GM10248 (cell line): ENCODE measurements at regions not wholly inside any gene's neighbourhood (a gene's known extent, or its start where the extent isn't known, plus 50 kb on each side); places are given as distances from the start of the nearest gene placed in this dataset.

Source experiments
- CTCF ChIA-PET: fragments of 300-600 bp; sonication (Branson Sonifier 250); formaldehyde crosslinking; extraction: SDS; loops from one replicate; lab custom pipeline; 2021; ENCODE audit warnings: antibody characterized with exemption; lab: Yijun Ruan, JAX
- POLR2A ChIA-PET: fragments of 350-650 bp; sonication (Branson Sonifier 250); formaldehyde crosslinking; extraction: SDS; loops from one replicate; lab custom pipeline; 2020; ENCODE audit warnings: antibody characterized with exemption; lab: Yijun Ruan, JAX
- DNase-seq: peaks from one replicate; pipeline ENCODE4 v3.0.0; 2012; ENCODE audit errors: extremely low spot score
- CTCF ChIP-seq: IDR thresholded peaks from 2 replicates; pipeline ENCODE4 v1.5.1; 2012; ENCODE audit warnings: mild to moderate bottlenecking, low read depth; ENCODE audit errors: extremely low read depth, missing control alignments, control extremely low read depth

GRCh38 chr16:62586128-62586862 lies 550.1 kb upstream of the CDH8 start:
- TF ChIP-seq CTCF, result no peak
- POLR2A ChIA-PET, result no interaction called here

GRCh38 chr16:62585041-62585545 lies 548.9 kb upstream of the CDH8 start:
- CTCF ChIA-PET, result interaction anchor here (1.2 to 2.5 kb wide), 2 partner anchors 9 kb away, joined by 5 to 8 read pairs; no protein-coding TSS in a partner anchor
- POLR2A ChIA-PET, result no interaction called here
- no peak for TF ChIP-seq CTCF
- DNase-seq, result no peak

More at GRCh38 chr16:62586128-62586862, 550.1 kb upstream of the CDH8 start:
- no peak for DNase-seq
- CTCF ChIA-PET, result interaction anchor here (1.5 to 2.5 kb wide), 2 partner anchors 11 to 21 kb away, joined by 3 to 8 read pairs; no protein-coding TSS in a partner anchor

- DNase-seq, result no peak
- POLR2A ChIA-PET, result no interaction called here
- no peak for TF ChIP-seq CTCF
- CTCF ChIA-PET, result interaction anchor here (2.5 kb wide), 1 partner anchor 8 kb away, joined by 8 read pairs; no protein-coding TSS in a partner anchor
Measured at GRCh38 chr16:62583414-62583813, 547.2 kb upstream of the CDH8 start.

- DNase-seq, result no peak
- ChIA-PET POLR2A (no interaction called here), CTCF (no interaction called here)
- no peak for TF ChIP-seq CTCF
Measured at GRCh38 chr16:62573466-62573865, 537.2 kb upstream of the CDH8 start.

GRCh38 chr16:62568926-62569325 lies 532.7 kb upstream of the CDH8 start:
- DNase-seq, result no peak
- CTCF ChIA-PET, result interaction anchor here (1.4 kb wide), 1 partner anchor 13 kb away, joined by 3 read pairs; no protein-coding TSS in a partner anchor
- POLR2A ChIA-PET, result no interaction called here
- TF ChIP-seq CTCF, result no peak

GRCh38 chr16:62565706-62566105 lies 529.5 kb upstream of the CDH8 start:
- no peak for TF ChIP-seq CTCF
- DNase-seq, result no peak
- POLR2A ChIA-PET, result no interaction called here
- CTCF ChIA-PET, result no interaction called here
